NCI-H226 (cell line): ENCODE measurements at regions not wholly inside any gene's neighbourhood (a gene's known extent, or its start where the extent isn't known, plus 50 kb on each side); places are given as distances from the start of the nearest gene placed in this dataset.
"Not testable (repeated sequence)": the region's sequence is repeated elsewhere in the genome, so short reads cannot be mapped to it uniquely, and the experiment has no call there.

ENCODE experiments used
- DNase-seq: peaks from one replicate; pipeline ENCODE4 v3.0.0-alpha.2; 2015

DNA sequence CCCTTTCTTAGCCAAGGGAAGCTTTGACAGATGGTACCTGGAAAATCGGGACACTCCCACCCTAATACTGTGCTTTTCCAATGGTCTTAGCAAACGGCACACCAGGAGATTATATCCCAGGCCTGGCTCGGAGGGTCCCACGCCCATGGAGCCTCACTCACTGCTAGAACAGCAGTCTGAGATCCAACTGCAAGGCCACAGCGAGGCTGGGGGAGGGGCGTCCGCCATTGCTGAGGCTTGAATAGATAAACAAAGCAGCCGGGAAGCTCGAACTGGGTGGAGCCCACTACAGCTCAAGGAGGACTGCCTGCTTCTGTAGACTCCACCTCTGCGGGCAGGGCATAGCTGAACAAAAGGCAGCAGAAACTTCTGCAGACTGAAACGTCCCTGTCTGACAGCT is 225.6 kb upstream of the EDNRA start:
- not testable (repeated sequence) for DNase-seq

- DNase-seq, result not testable (repeated sequence)
Measured at GRCh38 chr4:147259271-147259670, 221.6 kb upstream of the EDNRA start.

GRCh38 chr4:147284256-147284835 is 196.6 kb upstream of the EDNRA start:
- no peak for DNase-seq

DNA sequence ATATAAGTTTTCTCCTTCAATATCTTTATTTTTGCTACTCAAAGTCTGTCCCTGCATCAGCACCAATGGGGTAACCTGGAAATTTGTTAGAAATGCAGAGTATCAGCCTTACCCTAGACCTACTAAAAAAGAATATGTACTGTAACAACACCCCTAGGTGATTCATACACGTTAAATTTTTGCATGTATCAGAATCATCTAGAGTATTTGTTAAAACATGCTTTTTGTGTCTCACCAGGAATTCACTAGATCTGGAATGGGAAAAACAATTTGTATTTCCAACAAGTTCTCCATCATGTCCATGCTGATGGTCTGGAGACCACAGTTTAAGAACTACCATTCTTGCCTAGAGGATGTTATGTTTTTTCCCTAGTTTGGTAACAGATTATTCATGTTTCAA is 196.0 kb upstream of the EDNRA start:
- no peak for DNase-seq

GRCh38 chr4:147285751-147286150 is 195.1 kb upstream of the EDNRA start:
- DNase-seq, result no peak

GRCh38 chr4:147286846-147287587 is 193.9 kb upstream of the EDNRA start:
- no peak for DNase-seq

- no peak for DNase-seq
Measured at GRCh38 chr4:147287588-147287890, 193.4 kb upstream of the EDNRA start.

GRCh38 chr4:147288512-147288911 is 192.4 kb upstream of the EDNRA start:
- no peak for DNase-seq

DNA sequence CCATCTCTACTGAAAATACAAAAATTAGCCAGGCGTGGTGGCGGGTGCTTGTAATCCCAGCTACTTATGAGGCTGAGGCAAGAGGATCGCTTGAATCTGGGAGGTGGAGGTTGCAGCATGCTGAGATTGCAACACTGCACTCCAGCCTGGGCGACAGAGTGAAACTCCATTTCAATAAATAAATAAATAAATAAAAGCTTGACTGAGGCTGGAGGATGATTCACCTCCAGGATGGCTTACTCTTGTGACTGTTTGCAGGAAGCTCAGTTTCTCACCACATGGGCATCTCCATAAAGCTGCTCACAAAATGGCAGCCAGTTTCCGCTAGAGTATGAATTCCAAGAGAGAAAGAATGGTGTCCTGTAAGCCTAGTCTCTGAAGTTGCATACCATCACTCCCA is 191.7 kb upstream of the EDNRA start:
- DNase-seq, result no peak

- DNase-seq, result not testable (repeated sequence)
Measured at GRCh38 chr4:147292604-147293313, 188.1 kb upstream of the EDNRA start.

GRCh38 chr4:147293314-147293677 is 187.6 kb upstream of the EDNRA start:
- DNase-seq, result not testable (repeated sequence)

DNA sequence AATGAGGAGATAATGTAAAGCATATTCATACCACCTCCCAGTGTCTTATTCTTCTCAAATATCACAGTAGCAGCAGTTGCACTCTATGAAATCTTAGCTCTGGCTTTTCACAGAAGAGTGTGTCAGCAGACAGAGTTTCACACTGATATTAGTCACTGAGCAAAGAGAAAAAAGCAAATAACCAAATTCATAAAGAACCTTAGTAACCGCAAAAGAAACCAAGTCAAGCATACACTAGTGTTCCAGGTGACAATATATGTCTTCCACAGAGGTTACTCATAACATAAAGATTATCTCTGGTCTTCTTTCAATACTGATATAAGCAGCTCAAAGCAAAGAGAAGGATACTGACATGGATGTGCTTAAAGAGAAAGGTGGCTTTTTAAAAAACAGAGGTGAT is 181.7 kb upstream of the EDNRA start:
- no peak for DNase-seq

DNA sequence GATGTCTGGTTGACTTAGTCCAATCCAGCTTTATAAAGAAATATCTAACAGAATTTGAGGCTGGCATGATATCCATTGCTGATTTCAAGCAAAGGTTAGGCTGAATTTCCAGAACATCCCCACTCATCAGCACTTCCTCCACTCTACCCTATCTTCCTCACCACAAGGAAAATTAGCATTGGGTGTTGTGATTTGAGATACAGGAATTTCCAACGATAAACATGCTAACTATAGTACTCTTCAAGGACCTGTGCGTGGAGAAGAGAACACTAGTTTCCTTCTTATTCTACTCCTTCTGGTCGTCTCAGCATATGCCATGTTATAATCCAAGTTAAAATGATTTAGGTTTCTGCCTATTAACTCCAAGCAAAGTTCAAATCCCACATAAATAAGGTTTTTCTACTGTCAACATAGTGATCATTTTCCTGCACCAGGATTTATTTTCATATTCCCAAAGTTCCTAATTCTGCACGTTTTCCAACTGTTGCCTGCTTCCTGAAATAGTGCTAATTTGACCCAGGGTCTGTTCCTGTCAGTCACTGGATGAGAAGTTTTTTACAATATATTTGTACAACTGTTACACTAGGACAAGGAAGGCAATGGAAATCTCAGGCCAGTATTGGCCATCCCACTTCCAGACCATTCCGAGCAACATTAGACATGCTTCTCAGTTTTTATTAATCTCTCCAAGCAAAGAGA is 177.6 kb upstream of the EDNRA start:
- DNase-seq, result no peak

DNA sequence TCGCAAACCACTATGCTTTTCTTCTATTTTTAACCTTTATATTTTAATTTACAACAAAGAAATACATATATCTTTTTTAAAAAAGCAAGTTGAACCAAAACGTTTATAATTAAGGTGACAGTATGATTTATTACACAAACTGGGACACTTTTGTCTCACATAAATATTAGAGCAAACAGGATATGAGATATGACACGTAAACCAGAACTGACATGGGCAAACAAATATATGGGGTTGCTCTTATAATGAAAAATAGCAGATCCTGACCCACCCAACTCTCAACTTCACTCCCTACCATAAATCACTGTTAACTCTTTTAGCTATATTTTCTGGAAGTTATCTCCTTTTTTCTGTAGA is 177.0 kb upstream of the EDNRA start:
- DNase-seq, result no peak

GRCh38 chr4:147307896-147308674 is 172.8 kb upstream of the EDNRA start:
- no peak for DNase-seq

DNA sequence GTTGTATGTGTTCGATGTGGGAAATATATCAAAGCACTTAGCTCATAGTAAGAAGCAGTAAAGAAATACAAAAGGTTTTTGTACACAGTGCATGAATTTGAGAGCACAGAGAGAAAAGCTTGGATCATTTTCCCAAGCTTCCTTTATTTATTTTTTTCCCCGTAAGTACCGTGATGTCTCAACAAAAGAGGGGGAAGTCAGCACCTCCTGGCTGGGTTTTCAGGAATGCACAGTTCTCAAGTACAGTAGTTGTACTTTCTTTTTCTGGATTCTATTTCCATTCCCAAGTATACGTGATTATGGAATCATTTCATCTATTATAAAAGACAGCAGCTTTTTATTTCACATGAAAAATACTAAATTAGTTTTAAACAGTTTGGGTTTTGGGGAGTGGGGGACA is 171.5 kb upstream of the EDNRA start:
- DNase-seq, result no peak

GRCh38 chr4:147310312-147310711 is 170.6 kb upstream of the EDNRA start:
- DNase-seq, result no peak

- DNase-seq, result no peak
Measured at GRCh38 chr4:147311956-147312355, 168.9 kb upstream of the EDNRA start.

- DNase-seq, result no peak
Measured at GRCh38 chr4:147312376-147313046, 168.4 kb upstream of the EDNRA start.

DNA sequence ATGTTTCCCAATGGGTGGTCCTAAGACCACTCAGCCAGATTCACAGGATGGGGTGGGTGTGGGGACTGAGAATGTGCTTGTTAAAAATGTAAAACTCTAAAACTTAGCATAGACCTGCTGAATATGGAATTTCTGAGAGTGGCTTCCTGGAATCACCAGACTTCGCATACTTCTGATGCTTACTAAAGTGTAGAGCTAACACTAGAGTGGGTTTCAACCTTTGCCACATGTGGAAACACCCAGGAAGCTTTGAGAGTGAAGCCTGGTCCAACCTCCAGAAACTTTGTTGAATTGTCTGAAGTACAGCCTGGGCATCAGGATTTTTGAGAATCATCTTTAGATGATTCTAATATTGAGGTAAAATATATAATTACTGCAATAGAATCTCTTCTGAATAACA is 167.8 kb upstream of the EDNRA start:
- DNase-seq, result no peak

GRCh38 chr4:147318586-147318985 is 162.3 kb upstream of the EDNRA start:
- DNase-seq, result no peak

- no peak for DNase-seq
Measured at GRCh38 chr4:147325571-147325981, 155.3 kb upstream of the EDNRA start.

DNA sequence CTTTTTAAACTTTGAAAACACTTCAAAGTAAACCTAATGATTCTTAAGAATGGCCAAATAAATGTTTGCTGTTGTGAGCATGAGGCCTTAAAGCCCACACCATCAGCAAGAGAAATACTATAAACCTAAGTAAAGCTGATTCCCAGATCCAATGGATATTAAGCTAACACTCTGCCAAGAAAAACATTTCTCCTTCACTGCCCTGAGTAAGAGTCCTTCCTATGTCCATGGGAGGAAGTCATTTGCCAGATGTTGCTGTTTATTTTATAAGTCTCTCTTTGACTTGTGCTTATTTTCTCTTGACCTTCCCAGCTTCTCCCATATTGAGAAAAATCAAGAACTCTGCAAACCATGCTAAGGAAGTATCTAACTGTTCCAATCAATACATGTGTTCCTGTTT is 154.3 kb upstream of the EDNRA start:
- DNase-seq, result no peak
